ENCODE measurements at regions not wholly inside any gene's neighbourhood (a gene's known extent, or its start where the extent isn't known, plus 50 kb on each side); places are given as distances from the start of the nearest gene placed in this dataset.
A peak's percentile ranks its signal among the peaks of the same experiment; 100 is the strongest.

GRCh38 chr3:107438671-107439070, 61.4 kb downstream of the CCDC54 start:
- DNase-seq (no peak), ATAC-seq (no peak)
- Mint-ChIP-seq H3K27ac (no peak overlapping the region), H3K36me3 (ENCODE audit: low read depth) (no peaks in the 10 kb centered on the region), H3K4me1 (ENCODE audit: low read depth) (no peaks in the 10 kb centered on the region), H3K27me3 (peaks cover 4% of the 10 kb centered on the region), H3K9me3 (no peaks in the 10 kb centered on the region), H3K4me3 (no peak overlapping the region)
- ChIA-PET POLR2A (no interaction called here), CTCF (no interaction called here)
- intact Hi-C loops (cut with micrococcal nuclease), result no loop called here
- no peak for TF ChIP-seq CTCF (IDR thresholded peaks at IDR 0.05)

- no peak overlapping the region for H3K4me3 Mint-ChIP-seq
- ATAC-seq, result no peak
- CTCF ChIA-PET, result interaction anchor here (0.7 to 1.1 kb wide), 2 partner anchors 12 to 21 kb away, joined by 3 to 5 read pairs; no protein-coding TSS in a partner anchor
- H3K4me1 Mint-ChIP-seq (ENCODE audit: low read depth), result no peaks in the 10 kb centered on the region
- no peaks in the 10 kb centered on the region for H3K36me3 Mint-ChIP-seq (ENCODE audit: low read depth)
- intact Hi-C loops (cut with micrococcal nuclease), result no loop called here
- TF ChIP-seq CTCF (IDR thresholded peaks at IDR 0.05), result no peak
- H3K27me3 Mint-ChIP-seq, result peaks cover 2% of the 10 kb centered on the region
- H3K27ac Mint-ChIP-seq, result no peak overlapping the region
- POLR2A ChIA-PET, result interaction anchor here (0.6 kb wide), 1 partner anchor 12 kb away, joined by 3 read pairs; no protein-coding TSS in a partner anchor
- no peaks in the 10 kb centered on the region for H3K9me3 Mint-ChIP-seq
- DNase-seq, result no peak
Measured at GRCh38 chr3:107441617-107442016, 64.4 kb downstream of the CCDC54 start.

GRCh38 chr3:107443461-107443860, 66.2 kb downstream of the CCDC54 start:
- intact Hi-C loops (cut with micrococcal nuclease), result no loop called here
- POLR2A ChIA-PET, result no interaction called here
- Mint-ChIP-seq H3K27me3 (no peaks in the 10 kb centered on the region), H3K4me3 (no peak overlapping the region), H3K36me3 (ENCODE audit: low read depth) (no peaks in the 10 kb centered on the region), H3K27ac (no peak overlapping the region), H3K9me3 (no peaks in the 10 kb centered on the region), H3K4me1 (ENCODE audit: low read depth) (peaks cover 3% of the 10 kb centered on the region)
- ATAC-seq (no peak), DNase-seq (no peak)
- CTCF ChIA-PET, result interaction anchor here (1.1 to 1.4 kb wide), 2 partner anchors 56 to 207 kb away, joined by 3 to 4 read pairs; no protein-coding TSS in a partner anchor
- TF ChIP-seq CTCF (IDR thresholded peaks at IDR 0.05), result no peak

- TF ChIP-seq CTCF (IDR thresholded peaks at IDR 0.05), result no peak
- Mint-ChIP-seq H3K36me3 (ENCODE audit: low read depth) (no peaks in the 10 kb centered on the region), H3K27me3 (no peaks in the 10 kb centered on the region), H3K4me3 (no peak overlapping the region), H3K4me1 (ENCODE audit: low read depth) (peaks cover 6% of the 10 kb centered on the region), H3K9me3 (no peaks in the 10 kb centered on the region), H3K27ac (no peak overlapping the region)
- ChIA-PET POLR2A (no interaction called here), CTCF (no interaction called here)
- intact Hi-C loops (cut with micrococcal nuclease), result no loop called here
- DNase-seq (no peak), ATAC-seq (peak; percentile 40)
Measured at GRCh38 chr3:107446706-107447105, 69.5 kb downstream of the CCDC54 start.

- ATAC-seq (peak; percentile 92), DNase-seq (peak; percentile 25)
- H3K4me3 Mint-ChIP-seq, result no peak overlapping the region
- H3K4me1 Mint-ChIP-seq (ENCODE audit: low read depth), result peaks cover 13% of the 10 kb centered on the region
- no peaks in the 10 kb centered on the region for H3K27me3 Mint-ChIP-seq
- no peak for TF ChIP-seq CTCF (IDR thresholded peaks at IDR 0.05)
- no peaks in the 10 kb centered on the region for H3K9me3 Mint-ChIP-seq
- ChIA-PET POLR2A (no interaction called here), CTCF (no interaction called here)
- intact Hi-C loops (cut with micrococcal nuclease), result no loop called here
- H3K27ac Mint-ChIP-seq, result peak overlapping the region; percentile 21
- H3K36me3 Mint-ChIP-seq (ENCODE audit: low read depth), result no peaks in the 10 kb centered on the region
Measured at GRCh38 chr3:107450254-107450893, 72.4 kb upstream of the BBX start.

Data from activated CD8-positive, alpha-beta T cell treated with anti-CD3 and anti-CD28 coated beads for 36 hours (primary cell).